ENCODE measurements at regions not wholly inside any gene's neighbourhood (a gene's known extent, or its start where the extent isn't known, plus 50 kb on each side); places are given as distances from the start of the nearest gene placed in this dataset.

DNA sequence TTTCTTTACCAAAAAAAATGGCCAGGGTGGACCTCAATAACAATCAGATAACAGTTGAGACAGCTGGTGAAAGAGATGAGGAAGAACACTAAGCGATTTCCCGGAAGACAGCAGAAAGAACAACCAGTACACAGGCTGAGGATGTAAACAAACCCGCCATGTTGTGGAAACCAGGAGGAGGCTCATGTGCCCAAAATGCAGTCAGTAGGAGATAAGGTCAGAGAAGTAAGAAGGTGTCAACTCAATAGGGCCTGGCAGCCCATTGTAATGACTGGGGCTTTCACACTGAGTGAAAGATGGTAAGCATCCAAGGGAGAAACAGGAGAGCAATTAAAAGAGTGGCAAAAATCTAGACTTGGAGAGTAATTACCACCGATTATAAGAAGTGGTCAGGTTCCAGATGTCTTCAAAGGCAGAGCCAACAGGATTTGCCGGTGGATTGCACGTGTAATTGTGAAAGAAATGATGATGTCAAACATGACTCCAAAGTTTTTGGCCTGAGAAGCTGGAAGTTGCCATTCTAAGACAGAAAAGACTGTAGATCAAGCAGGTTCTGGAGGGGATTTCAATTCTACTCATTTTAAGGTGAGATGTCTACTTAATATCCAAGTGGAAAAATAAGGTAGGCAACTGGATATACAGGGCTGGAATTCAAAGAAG lies 77.7 kb upstream of the CYP1B1 start:
- TF ChIP-seq, protein P1, sequence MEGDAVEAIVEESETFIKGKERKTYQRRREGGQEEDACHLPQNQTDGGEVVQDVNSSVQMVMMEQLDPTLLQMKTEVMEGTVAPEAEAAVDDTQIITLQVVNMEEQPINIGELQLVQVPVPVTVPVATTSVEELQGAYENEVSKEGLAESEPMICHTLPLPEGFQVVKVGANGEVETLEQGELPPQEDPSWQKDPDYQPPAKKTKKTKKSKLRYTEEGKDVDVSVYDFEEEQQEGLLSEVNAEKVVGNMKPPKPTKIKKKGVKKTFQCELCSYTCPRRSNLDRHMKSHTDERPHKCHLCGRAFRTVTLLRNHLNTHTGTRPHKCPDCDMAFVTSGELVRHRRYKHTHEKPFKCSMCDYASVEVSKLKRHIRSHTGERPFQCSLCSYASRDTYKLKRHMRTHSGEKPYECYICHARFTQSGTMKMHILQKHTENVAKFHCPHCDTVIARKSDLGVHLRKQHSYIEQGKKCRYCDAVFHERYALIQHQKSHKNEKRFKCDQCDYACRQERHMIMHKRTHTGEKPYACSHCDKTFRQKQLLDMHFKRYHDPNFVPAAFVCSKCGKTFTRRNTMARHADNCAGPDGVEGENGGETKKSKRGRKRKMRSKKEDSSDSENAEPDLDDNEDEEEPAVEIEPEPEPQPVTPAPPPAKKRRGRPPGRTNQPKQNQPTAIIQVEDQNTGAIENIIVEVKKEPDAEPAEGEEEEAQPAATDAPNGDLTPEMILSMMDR (IDR thresholded peaks at IDR 0.05): no peak
- no peak for TF ChIP-seq POLR2AphosphoS5 (IDR thresholded peaks at IDR 0.05)

All from suprapubic skin (tissue), 3 donors.